H1 (cell line): ENCODE measurements at regions not wholly inside any gene's neighbourhood (a gene's known extent, or its start where the extent isn't known, plus 50 kb on each side); places are given as distances from the start of the nearest gene placed in this dataset.

ENCODE experiments used
- CTCF ChIA-PET: fragments of 300-600 bp; sonication (Branson Sonifier 250); formaldehyde crosslinking; loops from one replicate; lab custom pipeline; 2021; ENCODE audit not compliant: partially characterized antibody; lab: Charles Lee
- POLR2A ChIA-PET: fragments of 300-600 bp; sonication (Branson Sonifier 250); formaldehyde crosslinking; loops from one replicate; lab custom pipeline; 2021; ENCODE audit warnings: inconsistent platforms; ENCODE audit not compliant: partially characterized antibody; lab: Charles Lee
- DNase-seq, 2 experiments: peaks; one replicate each; pipeline versions ENCODE4 v3.0.0 to v3.0.0-alpha.2; 2010 to 2022; ENCODE audit warnings: low spot score in 2 of 2, low read depth in 1 of 2, mixed read lengths in 1 of 2
- FAIRE-seq: peaks from 2 replicates; lab custom pipeline; 2011; peaks lifted over from hg19 to GRCh38; lab: Jason Lieb, UNC
- H2AFZ ChIP-seq: 2 replicates; pipeline ENCODE4 v1.8.1; 2012; ENCODE audit warnings: low read length, inconsistent platforms
- H2AK5ac ChIP-seq: 2 replicates; pipeline ENCODE4 v1.6.1; 2013; ENCODE audit warnings: low read depth, low read length
- H2BK120ac ChIP-seq: replicated peaks from 2 replicates; pipeline ENCODE3; 2013; ENCODE audit warnings: low read depth, low read length, inconsistent platforms
- H2BK12ac ChIP-seq: 2 replicates; pipeline ENCODE4 v1.6.1; 2013; ENCODE audit warnings: low read depth, low read length
- H2BK15ac ChIP-seq: 2 replicates; pipeline ENCODE4 v1.6.1; 2013; ENCODE audit warnings: low read length
- H2BK20ac ChIP-seq: 2 replicates; pipeline ENCODE4 v1.6.1; 2013; ENCODE audit warnings: low read length
- H2BK5ac ChIP-seq: 2 replicates; pipeline ENCODE4 v1.6.1; 2013; ENCODE audit warnings: low read depth, low read length
- H3K14ac ChIP-seq: 2 replicates; pipeline ENCODE4 v1.6.1; 2013; ENCODE audit warnings: inconsistent platforms; ENCODE audit not compliant: insufficient read length
- H3K18ac ChIP-seq: 2 replicates; pipeline ENCODE4 v1.6.1; 2013; ENCODE audit warnings: low read length; ENCODE audit errors: extremely low read depth
- H3K23ac ChIP-seq: 2 replicates; pipeline ENCODE4 v1.6.1; 2013; ENCODE audit warnings: inconsistent platforms; ENCODE audit not compliant: insufficient read length
- H3K23me2 ChIP-seq: 2 replicates; pipeline ENCODE4 v1.6.1; 2013; ENCODE audit warnings: low read depth, low read length
- H3K27ac ChIP-seq: 2 replicates; pipeline ENCODE4 v1.6.1; 2011; ENCODE audit warnings: low read depth, low read length, inconsistent platforms
- H3K27me3 ChIP-seq, 4 experiments: replicated peaks in 1 of 4; 1 replicate in 1 of 4; 2 replicates in 3 of 4; pipeline versions ENCODE4 v1.6.1 to v1.8.1; 2011 to 2013; ENCODE audit warnings: low read length in 3 of 4, mild to moderate bottlenecking in 3 of 4, inconsistent platforms in 2 of 4, mixed read lengths in 2 of 4, moderate library complexity in 1 of 4; ENCODE audit not compliant: control insufficient read depth in 3 of 4, insufficient read depth in 3 of 4; ENCODE audit errors: extremely low read depth in 1 of 4
- H3K36me3 ChIP-seq, 4 experiments: 2 replicates each; pipeline versions ENCODE4 v1.6.1 to v1.8.1; 2011 to 2013; ENCODE audit warnings: mild to moderate bottlenecking in 4 of 4, low read length in 3 of 4, moderate library complexity in 2 of 4, control low read depth in 1 of 4, inconsistent platforms in 1 of 4; ENCODE audit not compliant: insufficient read depth in 4 of 4, control insufficient read depth in 2 of 4
- H3K4ac ChIP-seq: replicated peaks from 2 replicates; pipeline ENCODE3; 2013; ENCODE audit warnings: low read length, low read depth, mixed read lengths, inconsistent platforms; ENCODE audit not compliant: insufficient read length
- H3K4me1 ChIP-seq, 4 experiments: replicated peaks in 1 of 4; 1 replicate in 1 of 4; 2 replicates in 3 of 4; pipeline versions ENCODE4 v1.6.1 to v1.8.1; 2011 to 2013; ENCODE audit warnings: low read length in 3 of 4, inconsistent platforms in 2 of 4, mixed read lengths in 1 of 4; ENCODE audit not compliant: insufficient read depth in 4 of 4, control insufficient read depth in 3 of 4
- H3K4me2 ChIP-seq, 2 experiments: 2 replicates each; pipeline versions ENCODE4 v1.6.1 to v1.8.1; 2011 to 2013; ENCODE audit warnings: low read depth in 2 of 2, low read length in 2 of 2, control low read depth in 1 of 2, inconsistent platforms in 1 of 2, mild to moderate bottlenecking in 1 of 2; ENCODE audit not compliant: insufficient read depth in 1 of 2
- H3K4me3 ChIP-seq, 4 experiments: fragments of 200-600, 300-600 bp in 1 of 4; sonication (generic), shearing (Covaris generic), sonication (Bioruptor Twin) in 1 of 4; 2 replicates each; pipeline versions ENCODE4 v1.5.1 to v1.8.1; 2011 to 2016; ENCODE audit warnings: low read length in 4 of 4, low read depth in 3 of 4, control low read depth in 2 of 4, inconsistent platforms in 2 of 4, mild to moderate bottlenecking in 2 of 4, mixed read lengths in 1 of 4, moderate library complexity in 1 of 4; ENCODE audit not compliant: insufficient read depth in 2 of 4; ENCODE audit errors: extremely low read depth in 1 of 4
- H3K56ac ChIP-seq: replicated peaks from 2 replicates; pipeline ENCODE3; 2013; ENCODE audit warnings: low read depth, mild to moderate bottlenecking, mixed read lengths, low read length, inconsistent platforms; ENCODE audit not compliant: insufficient read length
- H3K79me1 ChIP-seq: 2 replicates; pipeline ENCODE4 v1.6.1; 2013; ENCODE audit warnings: low read depth, low read length, control low read depth
- H3K79me2 ChIP-seq, 2 experiments: 2 replicates each; pipeline versions ENCODE4 v1.6.1 to v1.8.1; 2012 to 2013; ENCODE audit warnings: low read length in 2 of 2, mild to moderate bottlenecking in 2 of 2, inconsistent platforms in 1 of 2; ENCODE audit not compliant: insufficient read depth in 2 of 2, control insufficient read depth in 1 of 2
- H3K9ac ChIP-seq, 4 experiments: replicated peaks in 1 of 4; 1 replicate in 1 of 4; 2 replicates in 3 of 4; pipeline versions ENCODE4 v1.6.1 to v1.8.1; 2011 to 2013; ENCODE audit warnings: low read depth in 3 of 4, low read length in 3 of 4, control low read depth in 2 of 4, mild to moderate bottlenecking in 2 of 4, moderate library complexity in 2 of 4, inconsistent platforms in 1 of 4; ENCODE audit errors: extremely low read depth in 1 of 4
- H3K9me3 ChIP-seq, 2 experiments: 2 replicates each; pipeline versions ENCODE4 v1.6.1 to v1.8.1; 2012 to 2013; ENCODE audit warnings: mild to moderate bottlenecking in 2 of 2, moderate library complexity in 2 of 2, control low read depth in 1 of 2, inconsistent platforms in 1 of 2, low read depth in 1 of 2, low read length in 1 of 2, mixed read lengths in 1 of 2; ENCODE audit not compliant: insufficient read depth in 2 of 2
- H4K20me1 ChIP-seq, 2 experiments: replicated peaks in 1 of 2; 2 replicates each; pipeline versions ENCODE3 to v1.8.1; 2011 to 2013; ENCODE audit warnings: inconsistent platforms in 2 of 2, low read length in 2 of 2, mild to moderate bottlenecking in 1 of 2; ENCODE audit not compliant: insufficient read depth in 2 of 2, control insufficient read depth in 1 of 2
- H4K5ac ChIP-seq: 2 replicates; pipeline ENCODE4 v1.6.1; 2013; ENCODE audit warnings: low read length, low read depth, mixed read lengths, inconsistent platforms; ENCODE audit not compliant: insufficient read length
- H4K8ac ChIP-seq: 2 replicates; pipeline ENCODE4 v1.8.0; 2013; ENCODE audit warnings: mild to moderate bottlenecking, moderate library complexity, low read length, inconsistent platforms; ENCODE audit not compliant: insufficient read depth; ENCODE audit errors: extremely low read depth
- H4K91ac ChIP-seq: replicated peaks from 2 replicates; pipeline ENCODE3; 2013; ENCODE audit warnings: low read length, mixed read lengths, inconsistent platforms; ENCODE audit not compliant: insufficient read length
- FOSL1 ChIP-seq: IDR thresholded peaks from 2 replicates; pipeline ENCODE4 v1.6.1; 2011; ENCODE audit warnings: mild to moderate bottlenecking, low read depth, low read length, moderate library complexity; ENCODE audit not compliant: insufficient read depth
- WGBS, 2 experiments: shearing (Covaris generic) in 1 of 2; methylation state at CpG; one replicate each; pipeline versions ENCODE4 v1.1.6 to v1.1.7; 2013 to 2015; ENCODE audit warnings: low lambda C conversion rate in 2 of 2, mixed read lengths in 2 of 2, inconsistent platforms in 1 of 2, low coverage in 1 of 2, missing lambda C conversion rate in 1 of 2; ENCODE audit not compliant: insufficient replicate concordance in 2 of 2, insufficient coverage in 1 of 2, insufficient read length in 1 of 2; ENCODE audit errors: extremely low coverage in 1 of 2, missing lambda C conversion rate in 1 of 2; 5-methylcytosine and 5-hydroxymethylcytosine counted together
- TF ChIP-seq, protein P1 (sequence below), 3 experiments: IDR thresholded peaks; 1 replicate in 2 of 3; 2 replicates in 1 of 3; pipeline versions ENCODE4 v1.5.1 to v1.6.1; 2011; ENCODE audit warnings: low read length in 3 of 3, mild to moderate bottlenecking in 3 of 3, inconsistent platforms in 2 of 3, low read depth in 1 of 3, moderate library complexity in 1 of 3; ENCODE audit not compliant: insufficient read depth in 1 of 3; ENCODE audit errors: control extremely low read depth in 1 of 3
- TF ChIP-seq, protein P2 (sequence below): IDR thresholded peaks from 2 replicates; pipeline ENCODE4 v1.6.1; 2012; ENCODE audit warnings: inconsistent platforms

- CTCF ChIA-PET = interaction anchor here (0.9 to 2.2 kb wide), 3 partner anchors 9 to 71 kb away, joined by 3 to 8 read pairs (median 5); no protein-coding TSS in a partner anchor
- no peak overlapping the region for H3K9ac ChIP-seq
- 85% methylated on average over 8 of the region's 8 CpGs; no CpG with 5 or more reads in 1 of the 2 experiments for WGBS, 2 experiments
- no peak overlapping the region for H2BK20ac ChIP-seq
- no peak overlapping the region for H3K4ac ChIP-seq
- no peaks in the 10 kb centered on the region for H3K27me3 ChIP-seq
- no peak overlapping the region for H3K14ac ChIP-seq
- no peak overlapping the region for H3K23ac ChIP-seq
- H4K5ac ChIP-seq = no peak overlapping the region
- H3K9me3 ChIP-seq = no peaks in the 10 kb centered on the region
- DNase-seq = no peak
- FAIRE-seq = no peak
- H4K91ac ChIP-seq = no peak overlapping the region
- no peak overlapping the region for H3K4me2 ChIP-seq
- POLR2A ChIA-PET = interaction anchor here (1.3 kb wide), 1 partner anchor 18 kb away, joined by 4 read pairs; no protein-coding TSS in a partner anchor
- H3K4me3 ChIP-seq = no peak overlapping the region
- H2BK12ac ChIP-seq = no peak overlapping the region
- no peaks in the 10 kb centered on the region for H3K36me3 ChIP-seq
- 0 out of 7 replicates have a peak, but pooled peaks cover 0 to 2% (median 0%) of the 10 kb centered on the region in 4 experiments for H3K4me1 ChIP-seq
- no peaks in the 10 kb centered on the region for H4K20me1 ChIP-seq
- no peak overlapping the region for H2BK5ac ChIP-seq
- H3K23me2 ChIP-seq = no peaks in the 10 kb centered on the region
- TF ChIP-seq, protein P1, sequence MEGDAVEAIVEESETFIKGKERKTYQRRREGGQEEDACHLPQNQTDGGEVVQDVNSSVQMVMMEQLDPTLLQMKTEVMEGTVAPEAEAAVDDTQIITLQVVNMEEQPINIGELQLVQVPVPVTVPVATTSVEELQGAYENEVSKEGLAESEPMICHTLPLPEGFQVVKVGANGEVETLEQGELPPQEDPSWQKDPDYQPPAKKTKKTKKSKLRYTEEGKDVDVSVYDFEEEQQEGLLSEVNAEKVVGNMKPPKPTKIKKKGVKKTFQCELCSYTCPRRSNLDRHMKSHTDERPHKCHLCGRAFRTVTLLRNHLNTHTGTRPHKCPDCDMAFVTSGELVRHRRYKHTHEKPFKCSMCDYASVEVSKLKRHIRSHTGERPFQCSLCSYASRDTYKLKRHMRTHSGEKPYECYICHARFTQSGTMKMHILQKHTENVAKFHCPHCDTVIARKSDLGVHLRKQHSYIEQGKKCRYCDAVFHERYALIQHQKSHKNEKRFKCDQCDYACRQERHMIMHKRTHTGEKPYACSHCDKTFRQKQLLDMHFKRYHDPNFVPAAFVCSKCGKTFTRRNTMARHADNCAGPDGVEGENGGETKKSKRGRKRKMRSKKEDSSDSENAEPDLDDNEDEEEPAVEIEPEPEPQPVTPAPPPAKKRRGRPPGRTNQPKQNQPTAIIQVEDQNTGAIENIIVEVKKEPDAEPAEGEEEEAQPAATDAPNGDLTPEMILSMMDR (IDR thresholded peaks at IDR 0.05; ENCODE audit: control extremely low read depth in 1 of 3, insufficient read depth in 1 of 3, low read depth in 1 of 3, low read length in 3 of 3) = no peak
- TF ChIP-seq, protein P2, sequence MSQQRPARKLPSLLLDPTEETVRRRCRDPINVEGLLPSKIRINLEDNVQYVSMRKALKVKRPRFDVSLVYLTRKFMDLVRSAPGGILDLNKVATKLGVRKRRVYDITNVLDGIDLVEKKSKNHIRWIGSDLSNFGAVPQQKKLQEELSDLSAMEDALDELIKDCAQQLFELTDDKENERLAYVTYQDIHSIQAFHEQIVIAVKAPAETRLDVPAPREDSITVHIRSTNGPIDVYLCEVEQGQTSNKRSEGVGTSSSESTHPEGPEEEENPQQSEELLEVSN = no peak
- no peak for TF ChIP-seq FOSL1
- no peak overlapping the region for H2AFZ ChIP-seq
- no peak overlapping the region for H3K18ac ChIP-seq
- no peak overlapping the region for H2BK15ac ChIP-seq
- H2BK120ac ChIP-seq = no peak overlapping the region
- no peak overlapping the region for H2AK5ac ChIP-seq
- H3K27ac ChIP-seq = no peak overlapping the region
- H3K56ac ChIP-seq = no peak overlapping the region
- H3K79me1 ChIP-seq = no peaks in the 10 kb centered on the region
- no peak overlapping the region for H4K8ac ChIP-seq
- H3K79me2 ChIP-seq = no peaks in the 10 kb centered on the region
These were observed 92.0 kb downstream of the MIS18A start for GRCh38 chr21:32186804-32187203.
